ENCODE measurements at regions not wholly inside any gene's neighbourhood (a gene's known extent, or its start where the extent isn't known, plus 50 kb on each side); places are given as distances from the start of the nearest gene placed in this dataset.

DNA sequence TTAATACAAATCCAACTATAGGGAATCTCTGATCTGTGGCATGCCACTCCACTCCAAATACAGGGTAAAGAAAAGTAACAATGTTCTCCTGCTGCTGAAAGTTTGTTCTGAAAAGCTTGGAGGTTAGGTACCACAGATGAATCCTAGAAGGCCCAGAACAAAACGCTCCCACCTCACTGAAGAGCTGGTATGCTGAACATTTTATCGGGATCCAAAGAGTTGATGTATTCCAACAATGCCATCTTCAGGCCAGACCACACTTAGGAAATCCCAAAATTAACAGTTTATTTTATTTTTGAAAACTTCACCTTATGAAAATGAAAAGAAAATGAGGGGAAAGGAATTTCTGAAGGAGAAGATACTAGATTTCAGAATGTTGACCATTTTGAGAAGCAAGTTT lies 145.1 kb upstream of the CDH19 start:
- POLR2A ChIA-PET, result no interaction called here
- Mint-ChIP-seq H3K4me3 (no peak overlapping the region), H3K27ac (no peak overlapping the region), H3K4me1 (no peaks in the 10 kb centered on the region), H3K9me3 (peaks cover 0 to 11% (median 0%) of the 10 kb centered on the region in 11 donors), H3K36me3 (peaks cover 0 to under 1% (median 0%) of the 10 kb centered on the region in 5 donors), H3K27me3 (no peaks in the 10 kb centered on the region)
- ATAC-seq (no peak), DNase-seq (no peak)
- no peaks in the 10 kb centered on the region for H3K27me3 ChIP-seq (ENCODE audit: control insufficient read depth in 2 of 2, insufficient read depth in 2 of 2, low read length in 2 of 2)
- H3K4me1 ChIP-seq (ENCODE audit: control insufficient read depth in 2 of 2, insufficient read depth in 2 of 2, low read length in 2 of 2), result no peaks in the 10 kb centered on the region
- H3K27ac ChIP-seq (ENCODE audit: low read depth, low read length), result no peak overlapping the region
- no peak overlapping the region for H3K4me3 ChIP-seq (ENCODE audit: low read length)
- H3K36me3 ChIP-seq (ENCODE audit: control insufficient read depth in 2 of 3, insufficient read depth in 3 of 3, low read length in 3 of 3), result no peaks in the 10 kb centered on the region
- CTCF ChIA-PET, result no interaction called here
- H3K9me3 ChIP-seq (ENCODE audit: control insufficient read depth in 2 of 3, low read length in 3 of 3), result no peaks in the 10 kb centered on the region
- intact Hi-C loops (cut with micrococcal nuclease), result no loop called here

DNA sequence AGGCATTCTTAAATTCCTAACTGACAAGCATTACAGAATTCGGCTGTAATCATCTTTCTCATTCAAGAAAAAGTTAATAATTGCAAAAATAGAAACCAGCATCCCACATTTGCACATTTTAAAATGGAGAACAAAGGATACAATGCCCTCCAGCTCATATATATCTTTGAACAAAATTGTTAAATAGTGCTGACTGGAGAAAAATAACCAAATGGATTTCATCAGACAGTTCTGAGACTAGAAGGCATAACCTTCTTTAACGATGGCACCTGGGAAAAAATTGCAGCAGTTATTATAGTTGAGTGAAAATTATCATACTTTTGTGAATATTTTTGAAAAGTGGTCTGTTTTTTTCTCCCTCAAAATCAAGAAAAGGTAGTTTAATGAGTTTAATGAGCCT lies 138.9 kb upstream of the CDH19 start:
- ATAC-seq (no peak), DNase-seq (no peak)
- peaks cover 0 to 3% (median 0%) of the 10 kb centered on the region in 5 donors for H3K36me3 Mint-ChIP-seq
- Histone ChIP-seq H3K4me3 (ENCODE audit: low read length) (no peak overlapping the region), H3K27me3 (ENCODE audit: control insufficient read depth in 2 of 2, insufficient read depth in 2 of 2, low read length in 2 of 2) (no peaks in the 10 kb centered on the region), H3K36me3 (ENCODE audit: control insufficient read depth in 2 of 3, insufficient read depth in 3 of 3, low read length in 3 of 3) (no peaks in the 10 kb centered on the region), H3K4me1 (ENCODE audit: control insufficient read depth in 2 of 2, insufficient read depth in 2 of 2, low read length in 2 of 2) (no peaks in the 10 kb centered on the region), H3K27ac (ENCODE audit: low read depth, low read length) (no peak overlapping the region), H3K9me3 (ENCODE audit: control insufficient read depth in 2 of 3, low read length in 3 of 3) (no peaks in the 10 kb centered on the region)
- CTCF ChIA-PET, result no interaction called here
- no peaks in the 10 kb centered on the region for H3K27me3 Mint-ChIP-seq
- H3K4me1 Mint-ChIP-seq, result no peaks in the 10 kb centered on the region
- H3K9me3 Mint-ChIP-seq, result peaks cover 0 to 29% (median 7%) of the 10 kb centered on the region in 11 donors
- POLR2A ChIA-PET, result no interaction called here
- no peak overlapping the region for H3K4me3 Mint-ChIP-seq
- H3K27ac Mint-ChIP-seq, result no peak overlapping the region
- intact Hi-C loops (cut with micrococcal nuclease), result no loop called here

DNA sequence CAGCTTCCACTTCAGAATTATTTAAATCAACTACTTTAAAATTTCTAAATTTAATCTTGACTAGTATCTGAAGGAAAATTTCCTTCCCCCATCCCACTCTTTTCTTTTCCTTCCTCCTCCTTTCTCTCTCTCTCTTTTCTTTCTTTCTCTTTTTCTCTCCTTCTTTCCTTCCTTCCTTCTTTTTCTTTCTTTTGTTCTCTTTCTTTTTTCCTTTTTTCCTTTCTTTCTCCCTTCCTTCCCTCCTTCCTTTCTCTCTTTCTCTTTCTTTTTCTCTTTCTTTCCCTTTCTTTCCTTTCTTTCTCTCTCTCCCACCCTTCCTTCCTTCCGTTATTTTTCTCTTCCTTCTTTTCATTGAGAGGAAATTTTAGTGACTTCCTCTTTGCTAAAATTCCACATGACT lies 132.0 kb upstream of the CDH19 start:
- Histone ChIP-seq H3K4me1 (ENCODE audit: control insufficient read depth in 2 of 2, insufficient read depth in 2 of 2, low read length in 2 of 2) (no peaks in the 10 kb centered on the region), H3K9me3 (ENCODE audit: control insufficient read depth in 2 of 3, low read length in 3 of 3) (no peaks in the 10 kb centered on the region), H3K27ac (ENCODE audit: low read depth, low read length) (no peak overlapping the region), H3K36me3 (ENCODE audit: control insufficient read depth in 2 of 3, insufficient read depth in 3 of 3, low read length in 3 of 3) (no peaks in the 10 kb centered on the region), H3K4me3 (ENCODE audit: low read length) (no peak overlapping the region), H3K27me3 (ENCODE audit: control insufficient read depth in 2 of 2, insufficient read depth in 2 of 2, low read length in 2 of 2) (no peaks in the 10 kb centered on the region)
- Mint-ChIP-seq H3K36me3 (peaks cover 0 to 3% (median 0%) of the 10 kb centered on the region in 5 donors), H3K4me1 (no peaks in the 10 kb centered on the region), H3K27ac (no peak overlapping the region), H3K4me3 (no peak overlapping the region), H3K9me3 (peaks cover 1 to 19% (median 7%) of the 10 kb centered on the region in 11 donors), H3K27me3 (no peaks in the 10 kb centered on the region)
- ATAC-seq, result no peak
- ChIA-PET CTCF (no interaction called here), POLR2A (no interaction called here)
- DNase-seq, result no peak
- intact Hi-C loops (cut with micrococcal nuclease), result no loop called here

DNA sequence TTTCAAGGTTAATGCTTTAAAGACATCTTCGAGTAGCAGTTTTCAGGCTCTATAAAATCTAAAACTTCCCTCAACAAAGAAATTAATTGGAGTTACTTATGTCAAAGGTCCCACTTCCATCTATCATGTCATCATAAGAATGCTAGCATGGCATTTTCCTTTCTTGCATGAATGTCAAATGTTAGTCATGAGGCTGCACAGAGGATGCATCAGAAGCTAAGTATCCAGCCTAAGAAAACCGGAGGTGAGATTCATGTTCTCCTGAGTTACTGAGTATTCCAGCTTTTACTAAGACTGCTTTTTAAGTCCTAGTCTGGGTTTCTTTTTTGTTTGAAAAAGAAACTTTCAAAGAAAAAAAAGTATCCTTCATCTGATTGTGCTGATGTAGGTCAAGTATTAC lies 130.6 kb upstream of the CDH19 start:
- Mint-ChIP-seq H3K4me3 (no peak overlapping the region), H3K4me1 (no peaks in the 10 kb centered on the region), H3K36me3 (no peaks in the 10 kb centered on the region), H3K27ac (no peak overlapping the region), H3K9me3 (peaks cover 0 to 12% (median 5%) of the 10 kb centered on the region in 11 donors), H3K27me3 (no peaks in the 10 kb centered on the region)
- CTCF ChIA-PET, result no interaction called here
- POLR2A ChIA-PET, result no interaction called here
- ATAC-seq (no peak), DNase-seq (no peak)
- intact Hi-C loops (cut with micrococcal nuclease), result no loop called here
- no peak overlapping the region for H3K4me3 ChIP-seq (ENCODE audit: low read length)
- H3K36me3 ChIP-seq (ENCODE audit: control insufficient read depth in 2 of 3, insufficient read depth in 3 of 3, low read length in 3 of 3), result no peaks in the 10 kb centered on the region
- H3K4me1 ChIP-seq (ENCODE audit: control insufficient read depth in 2 of 2, insufficient read depth in 2 of 2, low read length in 2 of 2), result no peaks in the 10 kb centered on the region
- no peaks in the 10 kb centered on the region for H3K9me3 ChIP-seq (ENCODE audit: control insufficient read depth in 2 of 3, low read length in 3 of 3)
- no peak overlapping the region for H3K27ac ChIP-seq (ENCODE audit: low read depth, low read length)
- H3K27me3 ChIP-seq (ENCODE audit: control insufficient read depth in 2 of 2, insufficient read depth in 2 of 2, low read length in 2 of 2), result no peaks in the 10 kb centered on the region

DNA sequence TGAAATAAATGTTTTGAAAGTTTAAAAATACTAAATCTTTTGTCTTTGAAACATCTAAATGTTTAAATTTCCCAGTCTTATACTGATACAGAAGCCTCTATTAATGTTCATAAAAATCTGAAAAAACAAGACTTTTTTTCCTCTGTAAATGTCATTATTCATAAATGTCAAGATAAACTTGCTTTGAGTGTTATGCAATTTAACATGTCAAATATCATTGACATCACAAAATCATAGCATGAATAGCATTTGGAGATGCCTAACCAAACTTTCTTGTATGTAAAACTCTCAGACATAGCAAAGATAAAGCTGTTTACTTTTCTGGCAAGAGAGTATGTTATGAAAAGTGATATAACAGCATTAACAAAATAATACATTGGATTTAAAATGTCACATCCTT lies 128.0 kb upstream of the CDH19 start:
- Mint-ChIP-seq H3K27me3 (no peaks in the 10 kb centered on the region), H3K27ac (no peak overlapping the region), H3K36me3 (no peaks in the 10 kb centered on the region), H3K4me3 (no peak overlapping the region), H3K4me1 (no peaks in the 10 kb centered on the region), H3K9me3 (peaks cover 0 to 12% (median 5%) of the 10 kb centered on the region in 11 donors)
- ChIA-PET POLR2A (no interaction called here), CTCF (no interaction called here)
- Histone ChIP-seq H3K4me3 (ENCODE audit: low read length) (no peak overlapping the region), H3K27ac (ENCODE audit: low read depth, low read length) (no peak overlapping the region), H3K9me3 (ENCODE audit: control insufficient read depth in 2 of 3, low read length in 3 of 3) (no peaks in the 10 kb centered on the region), H3K4me1 (ENCODE audit: control insufficient read depth in 2 of 2, insufficient read depth in 2 of 2, low read length in 2 of 2) (no peaks in the 10 kb centered on the region), H3K36me3 (ENCODE audit: control insufficient read depth in 2 of 3, insufficient read depth in 3 of 3, low read length in 3 of 3) (no peaks in the 10 kb centered on the region), H3K27me3 (ENCODE audit: control insufficient read depth in 2 of 2, insufficient read depth in 2 of 2, low read length in 2 of 2) (no peaks in the 10 kb centered on the region)
- ATAC-seq (no peak), DNase-seq (no peak)
- intact Hi-C loops (cut with micrococcal nuclease), result no loop called here

DNA sequence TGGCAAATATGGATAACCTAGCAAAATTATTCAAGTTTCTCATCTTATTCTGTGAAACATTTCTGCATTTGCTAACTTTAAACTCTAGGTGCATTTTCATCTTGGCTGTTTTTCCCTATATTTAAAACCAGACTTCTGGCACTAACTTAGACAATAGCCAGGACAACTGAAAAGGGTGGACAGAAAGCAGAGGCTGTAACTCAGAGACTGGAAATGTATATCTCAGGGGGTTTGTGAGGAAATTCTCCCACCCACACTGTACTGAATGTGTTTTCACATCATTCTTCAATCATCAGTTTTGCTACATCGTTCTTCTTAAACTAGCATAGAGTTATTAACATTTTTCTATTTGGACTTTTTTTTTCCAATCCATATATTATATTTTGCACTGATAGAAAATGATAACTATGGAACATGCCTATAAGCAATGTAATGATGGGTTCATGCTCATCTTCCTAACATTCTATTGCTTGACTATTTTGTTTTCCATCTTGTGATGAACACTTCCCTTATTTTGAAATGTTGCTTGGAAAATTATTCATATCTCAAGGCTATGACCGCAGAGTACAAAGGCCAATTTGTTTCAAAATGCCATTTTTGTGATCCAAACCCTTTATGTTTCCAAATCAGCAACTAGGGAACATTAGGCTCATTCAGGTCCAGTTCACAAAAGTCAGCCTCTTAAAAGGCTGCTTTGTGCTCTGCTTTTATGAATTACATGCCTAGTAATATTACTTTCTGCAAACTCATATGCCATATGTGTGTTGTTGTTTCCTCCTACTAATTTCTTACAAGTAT lies 125.8 kb upstream of the CDH19 start:
- ChIA-PET POLR2A (no interaction called here), CTCF (no interaction called here)
- ATAC-seq (no peak), DNase-seq (no peak)
- Mint-ChIP-seq H3K4me1 (no peaks in the 10 kb centered on the region), H3K4me3 (no peak overlapping the region), H3K36me3 (no peaks in the 10 kb centered on the region), H3K27ac (no peak overlapping the region), H3K27me3 (no peaks in the 10 kb centered on the region), H3K9me3 (peaks cover 0 to 6% (median 1%) of the 10 kb centered on the region in 11 donors)
- Histone ChIP-seq H3K27ac (ENCODE audit: low read depth, low read length) (no peak overlapping the region), H3K27me3 (ENCODE audit: control insufficient read depth in 2 of 2, insufficient read depth in 2 of 2, low read length in 2 of 2) (no peaks in the 10 kb centered on the region), H3K4me3 (ENCODE audit: low read length) (no peak overlapping the region), H3K4me1 (ENCODE audit: control insufficient read depth in 2 of 2, insufficient read depth in 2 of 2, low read length in 2 of 2) (no peaks in the 10 kb centered on the region), H3K36me3 (ENCODE audit: control insufficient read depth in 2 of 3, insufficient read depth in 3 of 3, low read length in 3 of 3) (no peaks in the 10 kb centered on the region), H3K9me3 (ENCODE audit: control insufficient read depth in 2 of 3, low read length in 3 of 3) (no peaks in the 10 kb centered on the region)
- intact Hi-C loops (cut with micrococcal nuclease), result no loop called here

DNA sequence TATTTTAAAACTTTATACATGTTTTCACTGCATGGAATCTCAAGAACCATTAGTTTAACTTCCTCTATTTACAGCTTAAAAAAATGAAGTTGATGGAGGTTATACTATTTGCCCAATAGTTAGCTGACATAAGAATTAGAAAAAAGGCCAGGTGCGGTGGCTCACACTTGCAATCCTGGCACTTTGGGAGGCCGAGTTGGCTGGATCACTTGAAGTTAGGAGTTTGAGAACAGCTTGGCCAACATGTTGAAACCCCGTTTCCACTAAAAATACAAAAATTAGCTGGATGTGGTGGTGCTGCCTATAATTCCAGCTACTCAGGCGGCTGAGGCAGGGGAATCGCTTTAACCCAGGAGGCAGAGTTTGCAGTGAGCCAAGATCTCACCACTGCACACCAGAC lies 125.1 kb upstream of the CDH19 start:
- intact Hi-C loops (cut with micrococcal nuclease), result no loop called here
- no peaks in the 10 kb centered on the region for H3K36me3 Mint-ChIP-seq
- H3K27ac Mint-ChIP-seq, result no peak overlapping the region
- Histone ChIP-seq H3K27ac (ENCODE audit: low read depth, low read length) (no peak overlapping the region), H3K9me3 (ENCODE audit: control insufficient read depth in 2 of 3, low read length in 3 of 3) (no peaks in the 10 kb centered on the region), H3K27me3 (ENCODE audit: control insufficient read depth in 2 of 2, insufficient read depth in 2 of 2, low read length in 2 of 2) (no peaks in the 10 kb centered on the region), H3K4me1 (ENCODE audit: control insufficient read depth in 2 of 2, insufficient read depth in 2 of 2, low read length in 2 of 2) (no peaks in the 10 kb centered on the region), H3K36me3 (ENCODE audit: control insufficient read depth in 2 of 3, insufficient read depth in 3 of 3, low read length in 3 of 3) (no peaks in the 10 kb centered on the region), H3K4me3 (ENCODE audit: low read length) (no peak overlapping the region)
- H3K9me3 Mint-ChIP-seq, result peaks cover 0 to 4% (median 0%) of the 10 kb centered on the region in 11 donors
- no peaks in the 10 kb centered on the region for H3K27me3 Mint-ChIP-seq
- ChIA-PET POLR2A (no interaction called here), CTCF (no interaction called here)
- DNase-seq (no peak), ATAC-seq (no peak)
- H3K4me3 Mint-ChIP-seq, result no peak overlapping the region
- no peaks in the 10 kb centered on the region for H3K4me1 Mint-ChIP-seq
